Large intestine (tissue), 3 donors: ENCODE measurements at regions not wholly inside any gene's neighbourhood (a gene's known extent, or its start where the extent isn't known, plus 50 kb on each side); places are given as distances from the start of the nearest gene placed in this dataset.
"Not testable (repeated sequence)": the region's sequence is repeated elsewhere in the genome, so short reads cannot be mapped to it uniquely, and the experiment has no call there.

ENCODE experiments used
- DNase-seq, 2 donors: peaks; one replicate each; pipeline versions ENCODE4 v3.0.0 to v3.0.0-alpha.2; 2013
- H3K27ac ChIP-seq: one replicate; pipeline ENCODE4 v1.5.1; 2013; ENCODE audit warnings: low read length
- H3K27me3 ChIP-seq: 2 replicates; pipeline ENCODE4 v1.6.1; 2013; ENCODE audit warnings: low read length; ENCODE audit not compliant: control insufficient read depth, insufficient read depth
- H3K36me3 ChIP-seq: 2 replicates; pipeline ENCODE4 v1.6.1; 2013; ENCODE audit warnings: low read length; ENCODE audit not compliant: control insufficient read depth, insufficient read depth
- H3K4me1 ChIP-seq: one replicate; pipeline ENCODE4 v1.6.1; 2013; ENCODE audit warnings: low read length; ENCODE audit not compliant: control insufficient read depth, insufficient read depth
- H3K4me3 ChIP-seq: one replicate; pipeline ENCODE4 v1.5.1; 2013; ENCODE audit warnings: low read length
- H3K9me3 ChIP-seq: one replicate; pipeline ENCODE4 v1.6.1; 2013; ENCODE audit warnings: mild to moderate bottlenecking, low read depth, low read length, moderate library complexity; ENCODE audit not compliant: control insufficient read depth
- WGBS: methylation state at CpG from one replicate; pipeline ENCODE4 v1.1.5; 2013; ENCODE audit warnings: low lambda C conversion rate; ENCODE audit not compliant: insufficient coverage; 5-methylcytosine and 5-hydroxymethylcytosine counted together

GRCh38 chr4:94068753-94069719 is 138.6 kb upstream of the SMARCAD1 start:
- DNase-seq = no peak
- H3K4me3 ChIP-seq = no peak overlapping the region
- no peaks in the 10 kb centered on the region for H3K4me1 ChIP-seq
- 76% methylated on average over 4 of the region's 8 CpGs for WGBS
- H3K36me3 ChIP-seq = no peaks in the 10 kb centered on the region
- no peaks in the 10 kb centered on the region for H3K27me3 ChIP-seq
- H3K9me3 ChIP-seq = peaks cover 6% of the 10 kb centered on the region
- no peak overlapping the region for H3K27ac ChIP-seq

- Histone ChIP-seq H3K27me3 (no peaks in the 10 kb centered on the region), H3K36me3 (no peaks in the 10 kb centered on the region), H3K27ac (no peak overlapping the region), H3K4me3 (no peak overlapping the region), H3K4me1 (no peaks in the 10 kb centered on the region), H3K9me3 (no peaks in the 10 kb centered on the region)
- WGBS = 83% methylated on average over 1 of the region's 1 CpG
- no peak for DNase-seq
Measured at GRCh38 chr4:94076498-94076897, 131.2 kb upstream of the SMARCAD1 start.

- DNase-seq = no peak
- H3K4me3 ChIP-seq = no peak overlapping the region
- H3K36me3 ChIP-seq = no peaks in the 10 kb centered on the region
- no peaks in the 10 kb centered on the region for H3K4me1 ChIP-seq
- WGBS = no CpG with 5 or more reads among the region's 3 CpGs
- no peaks in the 10 kb centered on the region for H3K9me3 ChIP-seq
- H3K27ac ChIP-seq = no peak overlapping the region
- no peaks in the 10 kb centered on the region for H3K27me3 ChIP-seq
Measured at GRCh38 chr4:94084155-94084554, 123.5 kb upstream of the SMARCAD1 start.

- DNase-seq = not testable (repeated sequence)
- WGBS = no CpG with 5 or more reads among the region's 8 CpGs
Measured at GRCh38 chr4:94099141-94099540, 108.5 kb upstream of the SMARCAD1 start.

GRCh38 chr4:94112644-94113043 is 95.0 kb upstream of the SMARCAD1 start:
- DNase-seq = no peak
- no peak overlapping the region for H3K27ac ChIP-seq
- no peaks in the 10 kb centered on the region for H3K9me3 ChIP-seq
- H3K36me3 ChIP-seq = no peaks in the 10 kb centered on the region
- H3K27me3 ChIP-seq = no peaks in the 10 kb centered on the region
- no peaks in the 10 kb centered on the region for H3K4me1 ChIP-seq
- WGBS = 83% methylated on average over 1 of the region's 1 CpG
- no peak overlapping the region for H3K4me3 ChIP-seq

More at GRCh38 chr4:94099141-94099540, 108.5 kb upstream of the SMARCAD1 start:
- not testable (repeated sequence) for H3K36me3 ChIP-seq, H3K27ac ChIP-seq, H3K4me3 ChIP-seq, H3K4me1 ChIP-seq, H3K9me3 ChIP-seq, H3K27me3 ChIP-seq

GRCh38 chr4:94115687-94116086 is 92.0 kb upstream of the SMARCAD1 start:
- Histone ChIP-seq H3K36me3 (no peaks in the 10 kb centered on the region), H3K4me3 (no peak overlapping the region), H3K4me1 (no peaks in the 10 kb centered on the region), H3K9me3 (no peaks in the 10 kb centered on the region), H3K27me3 (no peaks in the 10 kb centered on the region), H3K27ac (no peak overlapping the region)
- WGBS = no CpG with 5 or more reads among the region's 2 CpGs
- no peak for DNase-seq

- Histone ChIP-seq H3K27me3 (no peaks in the 10 kb centered on the region), H3K36me3 (no peaks in the 10 kb centered on the region), H3K27ac (no peak overlapping the region), H3K4me3 (no peak overlapping the region), H3K4me1 (no peaks in the 10 kb centered on the region), H3K9me3 (no peaks in the 10 kb centered on the region)
- no CpG with 5 or more reads among the region's 2 CpGs for WGBS
- DNase-seq = no peak
Measured at GRCh38 chr4:94116842-94117241, 90.8 kb upstream of the SMARCAD1 start.

- H3K4me1 ChIP-seq = no peaks in the 10 kb centered on the region
- H3K27ac ChIP-seq = no peak overlapping the region
- DNase-seq = peak in 1 of 2 donors; percentile 23
- H3K4me3 ChIP-seq = no peak overlapping the region
- H3K9me3 ChIP-seq = no peaks in the 10 kb centered on the region
- 50% methylated on average over 1 of the region's 4 CpGs for WGBS
- H3K36me3 ChIP-seq = no peaks in the 10 kb centered on the region
- no peaks in the 10 kb centered on the region for H3K27me3 ChIP-seq
Measured at GRCh38 chr4:94126669-94127068, 81.0 kb upstream of the SMARCAD1 start.

- WGBS = 40% methylated on average over 1 of the region's 3 CpGs
- DNase-seq = peak in 1 of 2 donors; percentile 16
- no peaks in the 10 kb centered on the region for H3K9me3 ChIP-seq
Measured at GRCh38 chr4:94127707-94128328, 79.8 kb upstream of the SMARCAD1 start.

GRCh38 chr4:94131212-94131611 is 76.5 kb upstream of the SMARCAD1 start:
- Histone ChIP-seq H3K27ac (no peak overlapping the region), H3K36me3 (no peaks in the 10 kb centered on the region)

More at GRCh38 chr4:94127707-94128328, 79.8 kb upstream of the SMARCAD1 start:
- Histone ChIP-seq H3K27me3 (no peaks in the 10 kb centered on the region), H3K4me1 (no peaks in the 10 kb centered on the region), H3K36me3 (no peaks in the 10 kb centered on the region), H3K4me3 (no peak overlapping the region), H3K27ac (no peak overlapping the region)

More at GRCh38 chr4:94131212-94131611, 76.5 kb upstream of the SMARCAD1 start:
- no peak overlapping the region for H3K4me3 ChIP-seq
- no peaks in the 10 kb centered on the region for H3K9me3 ChIP-seq
- no peaks in the 10 kb centered on the region for H3K4me1 ChIP-seq
- no peak for DNase-seq
- no peaks in the 10 kb centered on the region for H3K27me3 ChIP-seq
- WGBS = no CpG with 5 or more reads among the region's 5 CpGs
